HG02610 (cell line): ENCODE measurements at regions not wholly inside any gene's neighbourhood (a gene's known extent, or its start where the extent isn't known, plus 50 kb on each side); places are given as distances from the start of the nearest gene placed in this dataset.

ENCODE experiments used
- ATAC-seq: cut with Tn5 transposase; IDR thresholded peaks from one replicate; pipeline ENCODE4 v1.9.1; 2021; ENCODE audit warnings: mild to moderate bottlenecking, moderate library complexity; ENCODE audit not compliant: unreplicated experiment

GRCh38 chr5:2393556-2393955 is 357.9 kb downstream of the IRX2 start:
- no peak for ATAC-seq

- ATAC-seq, result no peak
Observed at GRCh38 chr5:2391566-2391965, 359.9 kb downstream of the IRX2 start.

GRCh38 chr5:2391021-2391420 is 360.5 kb downstream of the IRX2 start:
- ATAC-seq, result no peak

- no peak for ATAC-seq
Observed at GRCh38 chr5:2388571-2388970, 362.9 kb downstream of the IRX2 start.

GRCh38 chr5:2387634-2388325 is 363.7 kb downstream of the IRX2 start:
- ATAC-seq, result no peak

- ATAC-seq, result no peak
Observed at GRCh38 chr5:2387250-2387633, 364.2 kb downstream of the IRX2 start.

- ATAC-seq, result no peak
Observed at GRCh38 chr5:2385818-2386217, 365.7 kb downstream of the IRX2 start.

- ATAC-seq, result no peak
Observed at GRCh38 chr5:2383698-2384065, 367.8 kb downstream of the IRX2 start.

GRCh38 chr5:2382776-2383697 is 368.4 kb downstream of the IRX2 start:
- ATAC-seq, result no peak

GRCh38 chr5:2381861-2382260 is 369.6 kb downstream of the IRX2 start:
- ATAC-seq, result no peak

GRCh38 chr5:2381070-2381469 is 370.4 kb downstream of the IRX2 start:
- ATAC-seq, result no peak

- ATAC-seq, result no peak
Observed at GRCh38 chr5:2378976-2379375, 372.5 kb downstream of the IRX2 start.

- no peak for ATAC-seq
Observed at GRCh38 chr5:2378108-2378507, 373.4 kb downstream of the IRX2 start.

- no peak for ATAC-seq
Observed at GRCh38 chr5:2376486-2376885, 375.0 kb downstream of the IRX2 start.

GRCh38 chr5:2375757-2376250 is 375.7 kb downstream of the IRX2 start:
- ATAC-seq, result no peak

- no peak for ATAC-seq
Observed at GRCh38 chr5:2375291-2375690, 376.2 kb downstream of the IRX2 start.

GRCh38 chr5:2374703-2375102 is 376.8 kb downstream of the IRX2 start:
- ATAC-seq, result no peak

- no peak for ATAC-seq
Observed at GRCh38 chr5:2373631-2374030, 377.8 kb downstream of the IRX2 start.

- no peak for ATAC-seq
Observed at GRCh38 chr5:2371419-2371710, 380.1 kb downstream of the IRX2 start.

GRCh38 chr5:2370626-2371418 is 380.7 kb downstream of the IRX2 start:
- no peak for ATAC-seq

- no peak for ATAC-seq
Observed at GRCh38 chr5:2369178-2369577, 382.3 kb downstream of the IRX2 start.

GRCh38 chr5:2366816-2367215 is 384.7 kb downstream of the IRX2 start:
- no peak for ATAC-seq
